Stomach (tissue), 8 donors: ENCODE measurements at regions not wholly inside any gene's neighbourhood (a gene's known extent, or its start where the extent isn't known, plus 50 kb on each side); places are given as distances from the start of the nearest gene placed in this dataset.

Source experiments
- DNase-seq, 2 donors: peaks; one replicate each; pipeline versions ENCODE4 v3.0.0 to v3.0.0-alpha.2; 2013 to 2019
- H3K27ac ChIP-seq, 5 donors: fragments of 200-600 bp in 4 of 5; sonication (generic) in 4 of 5; one replicate each; pipeline ENCODE4 v1.5.1; 2013 to 2019; ENCODE audit warnings: mild to moderate bottlenecking in 1 of 5, moderate library complexity in 1 of 5
- H3K27me3 ChIP-seq, 3 donors: fragments of 200-600 bp; sonication (generic); one replicate each; pipeline ENCODE4 v1.5.1; 2017 to 2019; ENCODE audit warnings: mixed run types in 1 of 3
- H3K36me3 ChIP-seq, 4 donors: fragments of 200-600 bp; sonication (generic); 1 replicate in 3 of 4; 2 replicates in 1 of 4; pipeline ENCODE4 v1.5.1; 2016 to 2019
- H3K4me1 ChIP-seq, 4 donors: fragments of 200-600 bp; sonication (generic); one replicate each; pipeline ENCODE4 v1.5.1; 2016 to 2019
- H3K4me3 ChIP-seq, 4 donors: fragments of 200-600 bp; sonication (generic) in 3 of 4; one replicate each; pipeline ENCODE4 v1.5.1; 2016 to 2019; ENCODE audit warnings: mild to moderate bottlenecking in 1 of 4
- H3K9me3 ChIP-seq, 4 donors: fragments of 200-600 bp; sonication (generic); one replicate each; pipeline ENCODE4 v1.5.1; 2016 to 2019
- CTCF ChIP-seq, 7 experiments: fragments of 450-650 bp in 4 of 7; fragments of 200-600 bp in 3 of 7; sonication (generic) in 3 of 7; IDR thresholded peaks; one replicate each; pipeline ENCODE4 v1.5.1; 2016 to 2019; ENCODE audit warnings: antibody characterized with exemption in 7 of 7, control low read depth in 2 of 7, mild to moderate bottlenecking in 1 of 7
- EP300 ChIP-seq: sonication (generic); formaldehyde crosslinking; IDR thresholded peaks from one replicate; pipeline ENCODE4 v1.6.1; 2017; ENCODE audit warnings: antibody characterized with exemption
- POLR2A ChIP-seq, 4 donors: fragments of 450-650 bp; IDR thresholded peaks; one replicate each; pipeline ENCODE4 v1.6.1; 2016; ENCODE audit warnings: antibody characterized with exemption in 4 of 4, control low read depth in 2 of 4, mild to moderate bottlenecking in 1 of 4, moderate library complexity in 1 of 4
- POLR2AphosphoS5 ChIP-seq, 3 donors: sonication (generic); formaldehyde crosslinking; IDR thresholded peaks; one replicate each; pipeline ENCODE4 v1.6.1; 2016; ENCODE audit warnings: antibody characterized with exemption in 3 of 3
- WGBS, 5 donors: extraction: QIAGEN DNeasy Blood & Tissue Kit in 3 of 5; methylation state at CpG; one replicate each; pipeline versions ENCODE4 v1.1.5 to v1.1.7; 2013 to 2018; 5-methylcytosine and 5-hydroxymethylcytosine counted together
- intact Hi-C: fragments of 100-400 bp; cut with DNase I; formaldehyde crosslinking; loops from one replicate; pipeline ENCODE4 v1.15.1; 2023; ENCODE audit warnings: low total_unique reads
- donor health status: healthy with polysubstance abuse.
- donor health status: Bipolar disorder and iron deficiency.
- donor health status: healthy.

DNA sequence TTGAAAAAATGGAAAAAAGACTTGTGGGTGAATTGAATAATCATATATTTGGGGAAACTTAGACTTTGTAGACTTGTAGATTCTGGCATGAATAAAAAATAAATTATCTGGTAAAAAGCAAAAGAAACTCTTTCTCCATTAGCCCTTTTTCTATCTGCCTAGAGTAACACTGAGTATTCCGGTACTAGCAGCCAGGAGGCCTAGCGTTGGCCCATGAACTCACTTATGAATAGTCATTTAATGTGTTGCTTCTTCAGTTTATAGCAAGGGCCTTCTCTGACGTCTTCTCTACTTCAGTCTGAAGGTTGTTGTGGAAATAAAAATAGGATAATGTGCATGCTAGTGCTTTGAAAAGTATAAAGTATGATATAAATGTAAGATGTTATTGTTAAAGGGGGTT lies 851.2 kb upstream of the NR2F2 start:
- TF ChIP-seq EP300 (no peak), CTCF (IDR thresholded peaks at IDR 0.05) (no peak), POLR2A (IDR thresholded peaks at IDR 0.05) (no peak), POLR2AphosphoS5 (IDR thresholded peaks at IDR 0.05) (no peak)
- Histone ChIP-seq H3K36me3 (no peaks in the 10 kb centered on the region), H3K27me3 (no peaks in the 10 kb centered on the region), H3K9me3 (peaks cover 0 to 3% (median under 1%) of the 10 kb centered on the region in 4 donors), H3K4me1 (no peaks in the 10 kb centered on the region), H3K27ac (no peak overlapping the region), H3K4me3 (no peak overlapping the region)
- no peak for DNase-seq
- intact Hi-C loops = no loop called here
- WGBS, 5 donors = 80 to 93% (median 88%) methylated on average over 3 of the region's 3 CpGs

- H3K27ac ChIP-seq = no peak overlapping the region
- no peak overlapping the region for H3K4me3 ChIP-seq
- H3K9me3 ChIP-seq = peaks cover 0 to 17% (median 10%) of the 10 kb centered on the region in 4 donors
- TF ChIP-seq EP300 (no peak), POLR2A (IDR thresholded peaks at IDR 0.05) (no peak), CTCF (IDR thresholded peaks at IDR 0.05) (no peak), POLR2AphosphoS5 (IDR thresholded peaks at IDR 0.05) (no peak)
- DNase-seq = no peak
- no peaks in the 10 kb centered on the region for H3K4me1 ChIP-seq
- H3K36me3 ChIP-seq = no peaks in the 10 kb centered on the region
- no peaks in the 10 kb centered on the region for H3K27me3 ChIP-seq
- intact Hi-C loops = no loop called here
Measured at GRCh38 chr15:95485367-95485766, 845.1 kb upstream of the NR2F2 start.

- peaks cover 0 to 17% (median 10%) of the 10 kb centered on the region in 4 donors for H3K9me3 ChIP-seq
- no peak for DNase-seq
- no peak for TF ChIP-seq POLR2AphosphoS5 (IDR thresholded peaks at IDR 0.05)
- TF ChIP-seq POLR2A (IDR thresholded peaks at IDR 0.05) = no peak
- no peak for TF ChIP-seq EP300
- TF ChIP-seq CTCF (IDR thresholded peaks at IDR 0.05) = no peak
- no peak overlapping the region for H3K27ac ChIP-seq
- no peaks in the 10 kb centered on the region for H3K27me3 ChIP-seq
- H3K36me3 ChIP-seq = no peaks in the 10 kb centered on the region
- no peak overlapping the region for H3K4me3 ChIP-seq
- 88 to 92% (median 90%) methylated on average over 5 of the region's 5 CpGs for WGBS, 5 donors
- intact Hi-C loops = no loop called here
- no peaks in the 10 kb centered on the region for H3K4me1 ChIP-seq
Measured at GRCh38 chr15:95486224-95486623, 844.3 kb upstream of the NR2F2 start.

DNA sequence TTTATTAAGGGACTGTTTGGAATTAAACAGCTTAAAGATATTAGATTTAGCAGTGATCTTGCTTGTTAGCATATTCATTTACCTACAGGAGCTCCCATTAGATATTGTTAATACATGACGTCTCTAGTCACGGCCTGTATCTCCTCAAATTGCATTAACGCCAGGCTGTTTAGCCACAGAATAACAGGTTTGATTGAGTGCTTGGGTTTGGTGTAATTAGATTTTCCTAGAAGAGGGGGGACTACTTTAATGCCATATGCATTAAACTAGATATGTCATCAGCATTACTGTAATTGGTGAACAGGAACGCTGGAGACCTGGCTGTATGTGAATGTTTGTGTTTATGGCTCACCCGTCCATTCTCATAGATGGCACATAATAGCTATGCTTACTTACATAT lies 841.4 kb upstream of the NR2F2 start:
- intact Hi-C loops = no loop called here
- WGBS, 5 donors = 94 to 95% (median 95%) methylated on average over 5 of the region's 5 CpGs
- H3K27ac ChIP-seq = no peak overlapping the region
- peaks cover 0 to 15% (median 10%) of the 10 kb centered on the region in 4 donors for H3K9me3 ChIP-seq
- no peak overlapping the region for H3K4me3 ChIP-seq
- H3K36me3 ChIP-seq = no peaks in the 10 kb centered on the region
- TF ChIP-seq CTCF (IDR thresholded peaks at IDR 0.05) (no peak), POLR2A (IDR thresholded peaks at IDR 0.05) (no peak), POLR2AphosphoS5 (IDR thresholded peaks at IDR 0.05) (no peak), EP300 (no peak)
- H3K4me1 ChIP-seq = peaks cover 0 to 2% (median 0%) of the 10 kb centered on the region in 4 donors
- no peaks in the 10 kb centered on the region for H3K27me3 ChIP-seq
- no peak for DNase-seq
